ENCODE measurements at regions not wholly inside any gene's neighbourhood (a gene's known extent, or its start where the extent isn't known, plus 50 kb on each side); places are given as distances from the start of the nearest gene placed in this dataset.

GRCh38 chrX:120819126-120819525 is 56.5 kb downstream of the CT47B1 start:
- no peak for FAIRE-seq

- no peak for FAIRE-seq
These were observed 61.7 kb downstream of the CT47B1 start for GRCh38 chrX:120813982-120814381.

- no peak for FAIRE-seq
These were observed 74.2 kb downstream of the CT47B1 start for GRCh38 chrX:120801426-120801825.

GRCh38 chrX:120797188-120797851 is 78.3 kb downstream of the CT47B1 start:
- no peak for FAIRE-seq

- FAIRE-seq: no peak
These were observed 80.4 kb downstream of the CT47B1 start for GRCh38 chrX:120795301-120795700.

- FAIRE-seq: no peak
These were observed 81.1 kb downstream of the CT47B1 start for GRCh38 chrX:120794525-120794975.

GRCh38 chrX:120793098-120793497 is 82.6 kb downstream of the CT47B1 start:
- FAIRE-seq: no peak

- FAIRE-seq: no peak
These were observed 84.5 kb downstream of the CT47B1 start for GRCh38 chrX:120791013-120791643.

- FAIRE-seq: no peak
These were observed 85.1 kb downstream of the CT47B1 start for GRCh38 chrX:120790552-120790951.

- FAIRE-seq: no peak
These were observed 85.5 kb downstream of the CT47B1 start for GRCh38 chrX:120790118-120790517.

- FAIRE-seq: no peak
These were observed 94.3 kb downstream of the CT47B1 start for GRCh38 chrX:120781403-120781802.

GRCh38 chrX:120775959-120776358 is 99.7 kb downstream of the CT47B1 start:
- no peak for FAIRE-seq

GRCh38 chrX:120774606-120775005 is 101.1 kb downstream of the CT47B1 start:
- FAIRE-seq: no peak

- FAIRE-seq: no peak
These were observed 101.9 kb downstream of the CT47B1 start for GRCh38 chrX:120773801-120774200.

- FAIRE-seq: peak; percentile 70
These were observed 105.9 kb downstream of the CT47B1 start for GRCh38 chrX:120769576-120770341.

GRCh38 chrX:120768681-120769080 is 107.0 kb downstream of the CT47B1 start:
- no peak for FAIRE-seq

GRCh38 chrX:120768254-120768653 is 107.4 kb downstream of the CT47B1 start:
- no peak for FAIRE-seq

GRCh38 chrX:120763269-120763668 is 112.4 kb downstream of the CT47B1 start:
- no peak for FAIRE-seq

- FAIRE-seq: no peak
These were observed 113.9 kb downstream of the CT47B1 start for GRCh38 chrX:120761810-120762209.

GRCh38 chrX:120759685-120760084 is 116.0 kb downstream of the CT47B1 start:
- FAIRE-seq: no peak

GRCh38 chrX:120755066-120755846 is 120.4 kb downstream of the CT47B1 start:
- no peak for FAIRE-seq

GRCh38 chrX:120753413-120754251 is 122.0 kb downstream of the CT47B1 start:
- no peak for FAIRE-seq

Measured in colon (tissue), 2 donors.